MG63 (cell line): ENCODE measurements at regions not wholly inside any gene's neighbourhood (a gene's known extent, or its start where the extent isn't known, plus 50 kb on each side); places are given as distances from the start of the nearest gene placed in this dataset.
A peak's percentile ranks its signal among the peaks of the same experiment; 100 is the strongest.

Experiments used
- DNase-seq: peaks from one replicate; pipeline ENCODE4 v3.0.0-alpha.2; 2020
- H3K27me3 ChIP-seq: fragments of 250-450 bp; sonication (Bioruptor Pico); 2 replicates; pipeline ENCODE4 v1.5.1; 2020; ENCODE audit warnings: mild to moderate bottlenecking, moderate library complexity
- H3K36me3 ChIP-seq: fragments of 250-450 bp; sonication (Bioruptor Pico); 2 replicates; pipeline ENCODE4 v1.5.1; 2020; ENCODE audit warnings: mild to moderate bottlenecking, moderate library complexity
- H3K4me3 ChIP-seq: fragments of 250-450 bp; sonication (Bioruptor Pico); 2 replicates; pipeline ENCODE4 v1.5.1; 2020; ENCODE audit warnings: mild to moderate bottlenecking, moderate library complexity
- H3K9me3 ChIP-seq: fragments of 250-450 bp; sonication (Bioruptor Pico); 2 replicates; pipeline ENCODE4 v1.5.1; 2020; ENCODE audit warnings: mild to moderate bottlenecking, moderate library complexity

GRCh38 chr15:61798631-61799030 is 261.6 kb downstream of the VPS13C start:
- no peaks in the 10 kb centered on the region for H3K36me3 ChIP-seq
- peaks cover 4% of the 10 kb centered on the region for H3K9me3 ChIP-seq
- H3K27me3 ChIP-seq = no peaks in the 10 kb centered on the region
- no peak for DNase-seq
- no peak overlapping the region for H3K4me3 ChIP-seq

- Histone ChIP-seq H3K36me3 (no peaks in the 10 kb centered on the region), H3K27me3 (no peaks in the 10 kb centered on the region), H3K4me3 (no peak overlapping the region), H3K9me3 (peaks cover 9% of the 10 kb centered on the region)
- DNase-seq = no peak
Measured at GRCh38 chr15:61796056-61796455, 264.2 kb downstream of the VPS13C start.

- Histone ChIP-seq H3K27me3 (no peaks in the 10 kb centered on the region), H3K4me3 (no peak overlapping the region), H3K9me3 (peaks cover 9% of the 10 kb centered on the region), H3K36me3 (no peaks in the 10 kb centered on the region)
- DNase-seq = no peak
Measured at GRCh38 chr15:61794881-61795280, 265.4 kb downstream of the VPS13C start.

- Histone ChIP-seq H3K27me3 (no peaks in the 10 kb centered on the region), H3K9me3 (peaks cover 15% of the 10 kb centered on the region), H3K4me3 (no peak overlapping the region), H3K36me3 (no peaks in the 10 kb centered on the region)
- peak; percentile 30 for DNase-seq
Measured at GRCh38 chr15:61794276-61794675, 266.0 kb downstream of the VPS13C start.

DNA sequence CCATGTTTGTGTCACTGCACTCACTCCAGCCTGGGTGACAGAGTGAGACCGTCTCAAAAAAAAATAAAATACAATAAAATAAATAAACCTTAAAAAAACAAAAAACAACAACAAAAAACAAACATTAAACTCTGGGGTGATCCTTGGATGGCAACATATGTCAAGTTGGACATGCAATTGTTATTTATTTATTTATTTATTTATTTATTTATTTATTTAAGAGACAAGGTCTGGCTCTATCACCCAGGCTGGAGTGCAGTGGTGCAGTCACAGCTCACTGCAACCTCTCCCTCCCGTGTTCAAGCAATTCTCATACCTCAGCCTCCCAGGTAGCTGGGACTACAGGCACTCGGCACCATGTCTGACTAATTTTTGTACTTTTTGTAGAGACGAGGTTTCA is 275.5 kb downstream of the VPS13C start:
- H3K9me3 ChIP-seq = peaks cover 5% of the 10 kb centered on the region; the same call in 1 of the 2 replicates
- no peaks in the 10 kb centered on the region for H3K27me3 ChIP-seq
- no peak for DNase-seq

GRCh38 chr15:61780278-61780980 is 279.8 kb downstream of the VPS13C start:
- Histone ChIP-seq H3K27me3 (no peaks in the 10 kb centered on the region), H3K36me3 (no peaks in the 10 kb centered on the region), H3K4me3 (no peak overlapping the region), H3K9me3 (no peaks in the 10 kb centered on the region)
- DNase-seq = peak; percentile 62

More for the DNA sequence above, 275.5 kb downstream of the VPS13C start:
- Histone ChIP-seq H3K4me3 (no peak overlapping the region), H3K36me3 (no peaks in the 10 kb centered on the region)

GRCh38 chr15:61777689-61778088 is 282.6 kb downstream of the VPS13C start:
- H3K27me3 ChIP-seq = no peaks in the 10 kb centered on the region

GRCh38 chr15:61769557-61769956 is 290.7 kb downstream of the VPS13C start:
- Histone ChIP-seq H3K9me3 (no peaks in the 10 kb centered on the region; the same call in 1 of the 2 replicates), H3K27me3 (no peaks in the 10 kb centered on the region), H3K36me3 (no peaks in the 10 kb centered on the region), H3K4me3 (no peak overlapping the region)
- DNase-seq = no peak

More at GRCh38 chr15:61777689-61778088, 282.6 kb downstream of the VPS13C start:
- DNase-seq = no peak
- H3K9me3 ChIP-seq = no peaks in the 10 kb centered on the region; the same call in 1 of the 2 replicates
- H3K4me3 ChIP-seq = no peak overlapping the region
- H3K36me3 ChIP-seq = no peaks in the 10 kb centered on the region

GRCh38 chr15:61768131-61768530 is 292.1 kb downstream of the VPS13C start:
- Histone ChIP-seq H3K27me3 (no peaks in the 10 kb centered on the region), H3K36me3 (no peaks in the 10 kb centered on the region), H3K9me3 (no peaks in the 10 kb centered on the region; the same call in 1 of the 2 replicates), H3K4me3 (no peak overlapping the region)
- no peak for DNase-seq

DNA sequence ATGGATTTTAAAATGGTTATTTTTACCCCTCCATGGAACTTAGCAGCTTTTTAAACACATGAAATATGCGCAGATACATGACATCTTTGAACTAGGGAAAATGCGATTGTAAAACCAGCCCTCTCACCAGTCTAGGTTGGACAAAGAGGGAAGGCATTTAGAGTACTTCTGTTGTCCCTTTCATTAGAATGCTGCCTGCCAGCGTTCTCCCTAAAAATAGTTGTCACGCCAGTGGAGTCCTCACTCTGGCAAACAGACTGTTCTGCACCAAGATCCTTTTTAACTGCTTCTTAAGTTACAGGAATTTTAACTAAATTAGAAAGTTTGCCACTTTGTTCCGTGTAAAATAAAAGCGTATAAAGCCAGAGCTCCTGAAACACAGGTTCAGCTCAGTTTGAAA is 295.3 kb downstream of the VPS13C start:
- no peak for DNase-seq
- no peak overlapping the region for H3K4me3 ChIP-seq
- H3K27me3 ChIP-seq = no peaks in the 10 kb centered on the region
- H3K36me3 ChIP-seq = no peaks in the 10 kb centered on the region
- no peaks in the 10 kb centered on the region for H3K9me3 ChIP-seq

GRCh38 chr15:61764141-61764540 is 296.1 kb downstream of the VPS13C start:
- H3K9me3 ChIP-seq = no peaks in the 10 kb centered on the region
- H3K4me3 ChIP-seq = no peak overlapping the region

GRCh38 chr15:61762676-61763075 is 297.6 kb downstream of the VPS13C start:
- no peaks in the 10 kb centered on the region for H3K27me3 ChIP-seq
- H3K9me3 ChIP-seq = no peaks in the 10 kb centered on the region
- DNase-seq = no peak
- H3K4me3 ChIP-seq = no peak overlapping the region
- no peaks in the 10 kb centered on the region for H3K36me3 ChIP-seq

More at GRCh38 chr15:61764141-61764540, 296.1 kb downstream of the VPS13C start:
- Histone ChIP-seq H3K27me3 (no peaks in the 10 kb centered on the region), H3K36me3 (no peaks in the 10 kb centered on the region)
- no peak for DNase-seq

- H3K36me3 ChIP-seq = no peaks in the 10 kb centered on the region
Measured at GRCh38 chr15:61759639-61760038, 300.6 kb downstream of the VPS13C start.

GRCh38 chr15:61756071-61756820 is 304.0 kb downstream of the VPS13C start:
- Histone ChIP-seq H3K36me3 (no peaks in the 10 kb centered on the region), H3K4me3 (no peak overlapping the region), H3K9me3 (no peaks in the 10 kb centered on the region), H3K27me3 (no peaks in the 10 kb centered on the region)
- DNase-seq = no peak

More at GRCh38 chr15:61759639-61760038, 300.6 kb downstream of the VPS13C start:
- Histone ChIP-seq H3K9me3 (no peaks in the 10 kb centered on the region), H3K4me3 (no peak overlapping the region), H3K27me3 (no peaks in the 10 kb centered on the region)
- no peak for DNase-seq

DNA sequence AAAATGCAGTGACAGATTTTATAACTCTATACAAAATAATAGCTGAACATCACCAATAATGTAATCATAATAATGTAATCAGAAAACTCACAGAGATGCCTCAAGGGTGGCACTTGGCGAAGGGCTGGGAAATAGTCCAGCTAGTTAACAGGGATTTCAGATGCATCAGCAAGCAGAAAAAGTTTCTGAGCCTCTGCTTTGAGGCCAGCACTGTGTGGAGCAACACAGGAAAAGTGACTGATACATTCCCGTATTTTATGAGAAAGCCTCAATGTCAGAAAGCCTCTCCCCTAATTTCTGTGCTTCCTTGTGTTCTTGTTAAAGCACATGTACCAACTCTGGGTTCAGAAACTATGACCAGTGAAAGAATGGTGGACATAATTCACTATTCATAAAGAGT is 304.8 kb downstream of the VPS13C start:
- Histone ChIP-seq H3K9me3 (no peaks in the 10 kb centered on the region), H3K36me3 (no peaks in the 10 kb centered on the region), H3K4me3 (no peak overlapping the region), H3K27me3 (no peaks in the 10 kb centered on the region)
- no peak for DNase-seq

- no peaks in the 10 kb centered on the region for H3K36me3 ChIP-seq
- H3K9me3 ChIP-seq = no peaks in the 10 kb centered on the region
- no peak for DNase-seq
- no peaks in the 10 kb centered on the region for H3K27me3 ChIP-seq
- H3K4me3 ChIP-seq = no peak overlapping the region
Measured at GRCh38 chr15:61753018-61753710, 307.1 kb downstream of the VPS13C start.

DNA sequence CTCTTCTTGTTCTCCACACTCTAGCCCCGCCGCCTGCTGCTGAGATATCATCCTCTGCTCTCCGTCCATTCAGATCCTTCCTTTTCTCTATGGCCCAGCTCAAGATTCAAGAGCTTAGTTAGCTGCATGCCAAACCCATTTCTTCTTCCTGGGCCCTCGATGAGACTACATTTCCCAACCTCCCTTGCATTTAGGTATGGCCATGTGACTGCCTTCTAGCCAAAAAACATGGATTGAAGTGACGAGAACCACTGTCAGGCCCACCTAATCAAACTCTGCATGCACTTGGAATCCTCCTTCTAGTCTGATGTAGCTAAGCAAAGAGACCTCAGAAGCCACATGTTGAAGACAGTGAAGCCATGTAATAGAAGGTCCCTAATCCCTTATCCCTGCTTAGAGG is 308.2 kb downstream of the VPS13C start:
- H3K36me3 ChIP-seq = no peaks in the 10 kb centered on the region
- H3K9me3 ChIP-seq = no peaks in the 10 kb centered on the region
- no peak for DNase-seq
- no peaks in the 10 kb centered on the region for H3K27me3 ChIP-seq
- no peak overlapping the region for H3K4me3 ChIP-seq
